GM12892 (cell line): ENCODE measurements at regions not wholly inside any gene's neighbourhood (a gene's known extent, or its start where the extent isn't known, plus 50 kb on each side); places are given as distances from the start of the nearest gene placed in this dataset.

Experiments used
- POLR2A ChIP-seq: IDR thresholded peaks from 2 replicates; pipeline ENCODE4 v1.6.1; 2011; ENCODE audit warnings: low read depth, low read length, control low read depth
- POLR2AphosphoS5 ChIP-seq: IDR thresholded peaks from 2 replicates; pipeline ENCODE4 v1.6.1; 2011; ENCODE audit warnings: low read depth, low read length, control low read depth

DNA sequence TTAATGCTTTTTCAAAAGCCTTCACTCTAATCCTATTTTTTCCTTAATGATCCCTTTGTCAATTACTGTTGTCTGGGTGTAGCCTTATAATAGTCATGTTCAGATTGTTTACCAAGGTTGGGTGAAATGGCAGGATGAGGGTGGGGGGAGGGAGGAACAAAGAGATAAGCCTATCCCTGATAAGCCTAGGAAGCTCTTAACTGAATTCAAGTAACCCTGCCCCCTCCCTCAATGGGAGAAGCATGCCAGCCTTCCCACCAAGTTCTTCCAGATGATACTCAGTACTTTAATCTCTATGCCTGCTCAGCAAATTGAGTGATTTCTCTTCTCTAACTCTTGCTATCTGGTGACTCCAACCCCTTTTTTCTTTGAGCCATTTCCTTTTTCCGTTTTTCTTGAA, 180.3 kb upstream of the ETAA1 start:
- no peak for TF ChIP-seq POLR2AphosphoS5
- TF ChIP-seq POLR2A: no peak
